ENCODE measurements at regions not wholly inside any gene's neighbourhood (a gene's known extent, or its start where the extent isn't known, plus 50 kb on each side); places are given as distances from the start of the nearest gene placed in this dataset.

- TF ChIP-seq, protein P1, sequence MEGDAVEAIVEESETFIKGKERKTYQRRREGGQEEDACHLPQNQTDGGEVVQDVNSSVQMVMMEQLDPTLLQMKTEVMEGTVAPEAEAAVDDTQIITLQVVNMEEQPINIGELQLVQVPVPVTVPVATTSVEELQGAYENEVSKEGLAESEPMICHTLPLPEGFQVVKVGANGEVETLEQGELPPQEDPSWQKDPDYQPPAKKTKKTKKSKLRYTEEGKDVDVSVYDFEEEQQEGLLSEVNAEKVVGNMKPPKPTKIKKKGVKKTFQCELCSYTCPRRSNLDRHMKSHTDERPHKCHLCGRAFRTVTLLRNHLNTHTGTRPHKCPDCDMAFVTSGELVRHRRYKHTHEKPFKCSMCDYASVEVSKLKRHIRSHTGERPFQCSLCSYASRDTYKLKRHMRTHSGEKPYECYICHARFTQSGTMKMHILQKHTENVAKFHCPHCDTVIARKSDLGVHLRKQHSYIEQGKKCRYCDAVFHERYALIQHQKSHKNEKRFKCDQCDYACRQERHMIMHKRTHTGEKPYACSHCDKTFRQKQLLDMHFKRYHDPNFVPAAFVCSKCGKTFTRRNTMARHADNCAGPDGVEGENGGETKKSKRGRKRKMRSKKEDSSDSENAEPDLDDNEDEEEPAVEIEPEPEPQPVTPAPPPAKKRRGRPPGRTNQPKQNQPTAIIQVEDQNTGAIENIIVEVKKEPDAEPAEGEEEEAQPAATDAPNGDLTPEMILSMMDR (IDR thresholded peaks at IDR 0.05; ENCODE audit: poor library complexity, severe bottlenecking), result no peak
- no peak for TF ChIP-seq RAD21 (conservative IDR thresholded peaks at IDR 0.05)
- TF ChIP-seq EZH2 (IDR thresholded peaks at IDR 0.05; ENCODE audit: borderline replicate concordance, insufficient read depth, low read length, poor library complexity, severe bottlenecking), result no peak
- TF ChIP-seq SMC3 (conservative IDR thresholded peaks at IDR 0.05; ENCODE audit: poor library complexity), result no peak
- TF ChIP-seq POLR2AphosphoS5 (IDR thresholded peaks at IDR 0.05), result no peak
- no peak for TF ChIP-seq REST (IDR thresholded peaks at IDR 0.05; ENCODE audit: borderline replicate concordance)
These were observed 1022.9 kb downstream of the BCL11B start for GRCh38 chr14:98249057-98249456.

Measured in neural cell (in vitro differentiated cells).